ENCODE measurements at regions not wholly inside any gene's neighbourhood (a gene's known extent, or its start where the extent isn't known, plus 50 kb on each side); places are given as distances from the start of the nearest gene placed in this dataset.

DNA sequence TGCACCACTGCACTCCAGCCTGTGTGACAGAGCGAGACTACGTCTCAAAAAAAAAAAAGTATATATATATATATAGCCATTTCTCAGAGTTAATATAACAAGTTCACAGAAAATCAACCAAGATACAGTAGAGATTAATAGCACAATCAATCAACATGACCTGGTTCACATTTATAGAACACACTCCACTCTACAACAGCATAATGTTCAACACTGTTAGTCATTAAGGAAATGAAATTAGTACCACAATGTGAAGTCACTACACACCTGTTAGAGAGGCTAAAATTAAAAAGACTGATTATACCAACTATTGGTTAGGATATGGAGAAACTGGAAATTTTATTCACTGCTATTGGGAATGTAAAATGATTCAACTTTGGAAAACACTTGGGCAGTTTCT lies 387.7 kb downstream of the QKI start:
- TF ChIP-seq, protein P1, sequence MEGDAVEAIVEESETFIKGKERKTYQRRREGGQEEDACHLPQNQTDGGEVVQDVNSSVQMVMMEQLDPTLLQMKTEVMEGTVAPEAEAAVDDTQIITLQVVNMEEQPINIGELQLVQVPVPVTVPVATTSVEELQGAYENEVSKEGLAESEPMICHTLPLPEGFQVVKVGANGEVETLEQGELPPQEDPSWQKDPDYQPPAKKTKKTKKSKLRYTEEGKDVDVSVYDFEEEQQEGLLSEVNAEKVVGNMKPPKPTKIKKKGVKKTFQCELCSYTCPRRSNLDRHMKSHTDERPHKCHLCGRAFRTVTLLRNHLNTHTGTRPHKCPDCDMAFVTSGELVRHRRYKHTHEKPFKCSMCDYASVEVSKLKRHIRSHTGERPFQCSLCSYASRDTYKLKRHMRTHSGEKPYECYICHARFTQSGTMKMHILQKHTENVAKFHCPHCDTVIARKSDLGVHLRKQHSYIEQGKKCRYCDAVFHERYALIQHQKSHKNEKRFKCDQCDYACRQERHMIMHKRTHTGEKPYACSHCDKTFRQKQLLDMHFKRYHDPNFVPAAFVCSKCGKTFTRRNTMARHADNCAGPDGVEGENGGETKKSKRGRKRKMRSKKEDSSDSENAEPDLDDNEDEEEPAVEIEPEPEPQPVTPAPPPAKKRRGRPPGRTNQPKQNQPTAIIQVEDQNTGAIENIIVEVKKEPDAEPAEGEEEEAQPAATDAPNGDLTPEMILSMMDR (IDR thresholded peaks at IDR 0.05; ENCODE audit: low read depth, low read length, poor library complexity, severe bottlenecking): no peak
- no peak for TF ChIP-seq EZH2phosphoT487 (IDR thresholded peaks at IDR 0.05; ENCODE audit: borderline replicate concordance, low read length)
